T-helper 17 cell (primary cell): ENCODE measurements at regions not wholly inside any gene's neighbourhood (a gene's known extent, or its start where the extent isn't known, plus 50 kb on each side); places are given as distances from the start of the nearest gene placed in this dataset.

Experiments
- ATAC-seq: fragments of 150-1000 bp; cut with Tn5 transposase; 2 replicates; pipeline ENCODE4 v1.10.0; 2021; ENCODE audit warnings: mild to moderate bottlenecking, moderate library complexity
- DNase-seq, 3 donors: peaks; one replicate each; pipeline versions ENCODE4 v3.0.0 to v3.0.0-alpha.2; 2020 to 2021
- H3K9me3 ChIP-seq: one replicate; pipeline ENCODE4 v1.7.0; 2013; ENCODE audit warnings: low read length, mild to moderate bottlenecking; ENCODE audit not compliant: control insufficient read depth, poor library complexity, severe bottlenecking
- H3K27ac Mint-ChIP-seq: one replicate; pipeline ENCODE4 v1.8.0; 2022; ENCODE audit warnings: mild to moderate bottlenecking, moderate library complexity, mixed read lengths
- H3K27me3 Mint-ChIP-seq: one replicate; pipeline ENCODE4 v1.8.0; 2022; ENCODE audit warnings: mixed read lengths
- H3K36me3 Mint-ChIP-seq: one replicate; pipeline ENCODE4 v1.8.0; 2022; ENCODE audit warnings: low read depth, mixed read lengths
- H3K4me1 Mint-ChIP-seq: one replicate; pipeline ENCODE4 v1.8.0; 2022; ENCODE audit warnings: mild to moderate bottlenecking, mixed read lengths
- H3K4me3 Mint-ChIP-seq: one replicate; pipeline ENCODE4 v1.8.0; 2022; ENCODE audit warnings: mild to moderate bottlenecking, moderate library complexity, mixed read lengths

GRCh38 chr12:67917811-67918210 is 71.4 kb upstream of the IFNG-AS1 start:
- H3K4me3 Mint-ChIP-seq: no peak overlapping the region
- ATAC-seq (no peak), DNase-seq (no peak)
- peaks cover 8% of the 10 kb centered on the region for H3K4me1 Mint-ChIP-seq
- no peak overlapping the region for H3K27ac Mint-ChIP-seq
- H3K36me3 Mint-ChIP-seq: peaks cover 2% of the 10 kb centered on the region
- H3K9me3 ChIP-seq: no peaks in the 10 kb centered on the region
- H3K27me3 Mint-ChIP-seq: peaks cover 22% of the 10 kb centered on the region

- no peaks in the 10 kb centered on the region for H3K9me3 ChIP-seq
- H3K27ac Mint-ChIP-seq: no peak overlapping the region
- peaks cover 16% of the 10 kb centered on the region for H3K27me3 Mint-ChIP-seq
- ATAC-seq (no peak), DNase-seq (no peak)
- peaks cover 2% of the 10 kb centered on the region for H3K36me3 Mint-ChIP-seq
- H3K4me3 Mint-ChIP-seq: no peak overlapping the region
- peaks cover 8% of the 10 kb centered on the region for H3K4me1 Mint-ChIP-seq
Measured at GRCh38 chr12:67918441-67918840, 70.8 kb upstream of the IFNG-AS1 start.

- H3K36me3 Mint-ChIP-seq: peaks cover 2% of the 10 kb centered on the region
- no peak overlapping the region for H3K27ac Mint-ChIP-seq
- H3K9me3 ChIP-seq: no peaks in the 10 kb centered on the region
- H3K4me3 Mint-ChIP-seq: no peak overlapping the region
- ATAC-seq (no peak), DNase-seq (no peak)
- H3K27me3 Mint-ChIP-seq: peaks cover 22% of the 10 kb centered on the region
- peaks cover 8% of the 10 kb centered on the region for H3K4me1 Mint-ChIP-seq
Measured at GRCh38 chr12:67919406-67919805, 69.8 kb upstream of the IFNG-AS1 start.

- DNase-seq (no peak), ATAC-seq (no peak)
- peaks cover 26% of the 10 kb centered on the region for H3K27me3 Mint-ChIP-seq
- no peak overlapping the region for H3K4me3 Mint-ChIP-seq
- H3K36me3 Mint-ChIP-seq: peaks cover 2% of the 10 kb centered on the region
- H3K4me1 Mint-ChIP-seq: peaks cover 6% of the 10 kb centered on the region
- no peak overlapping the region for H3K27ac Mint-ChIP-seq
- no peaks in the 10 kb centered on the region for H3K9me3 ChIP-seq
Measured at GRCh38 chr12:67920413-67920812, 68.8 kb upstream of the IFNG-AS1 start.

- peaks cover 10% of the 10 kb centered on the region for H3K4me1 Mint-ChIP-seq
- ATAC-seq (no peak), DNase-seq (no peak)
- no peak overlapping the region for H3K4me3 Mint-ChIP-seq
- H3K9me3 ChIP-seq: no peaks in the 10 kb centered on the region
- peaks cover 2% of the 10 kb centered on the region for H3K36me3 Mint-ChIP-seq
- no peak overlapping the region for H3K27ac Mint-ChIP-seq
- H3K27me3 Mint-ChIP-seq: peaks cover 24% of the 10 kb centered on the region
Measured at GRCh38 chr12:67921286-67921685, 68.0 kb upstream of the IFNG-AS1 start.

- DNase-seq (no peak), ATAC-seq (no peak)
- no peak overlapping the region for H3K27ac Mint-ChIP-seq
- H3K27me3 Mint-ChIP-seq: peaks cover 20% of the 10 kb centered on the region
- no peak overlapping the region for H3K4me3 Mint-ChIP-seq
- peaks cover 11% of the 10 kb centered on the region for H3K4me1 Mint-ChIP-seq
- no peaks in the 10 kb centered on the region for H3K36me3 Mint-ChIP-seq
- no peaks in the 10 kb centered on the region for H3K9me3 ChIP-seq
Measured at GRCh38 chr12:67922245-67922644, 67.0 kb upstream of the IFNG-AS1 start.

GRCh38 chr12:67925077-67925476 is 64.2 kb upstream of the IFNG-AS1 start:
- Mint-ChIP-seq H3K4me1 (peaks cover 9% of the 10 kb centered on the region), H3K36me3 (no peaks in the 10 kb centered on the region), H3K27me3 (peaks cover 23% of the 10 kb centered on the region), H3K27ac (no peak overlapping the region), H3K4me3 (no peak overlapping the region)
- ATAC-seq (no peak), DNase-seq (no peak)
- H3K9me3 ChIP-seq: no peaks in the 10 kb centered on the region

- ATAC-seq: no peak
- H3K9me3 ChIP-seq: no peaks in the 10 kb centered on the region
- H3K4me3 Mint-ChIP-seq: no peak overlapping the region
Measured at GRCh38 chr12:67925552-67925951, 63.7 kb upstream of the IFNG-AS1 start.

GRCh38 chr12:67926063-67926462 is 63.2 kb upstream of the IFNG-AS1 start:
- no peaks in the 10 kb centered on the region for H3K9me3 ChIP-seq
- no peak overlapping the region for H3K4me3 Mint-ChIP-seq
- peaks cover 6% of the 10 kb centered on the region for H3K4me1 Mint-ChIP-seq
- no peaks in the 10 kb centered on the region for H3K36me3 Mint-ChIP-seq
- no peak for DNase-seq
- H3K27ac Mint-ChIP-seq: no peak overlapping the region
- H3K27me3 Mint-ChIP-seq: peaks cover 19% of the 10 kb centered on the region
- no peak for ATAC-seq

More at GRCh38 chr12:67925552-67925951, 63.7 kb upstream of the IFNG-AS1 start:
- Mint-ChIP-seq H3K27ac (no peak overlapping the region), H3K4me1 (peaks cover 6% of the 10 kb centered on the region), H3K27me3 (peaks cover 24% of the 10 kb centered on the region), H3K36me3 (no peaks in the 10 kb centered on the region)
- no peak for DNase-seq

- Mint-ChIP-seq H3K27me3 (peaks cover 23% of the 10 kb centered on the region), H3K4me3 (no peak overlapping the region), H3K27ac (no peak overlapping the region), H3K36me3 (no peaks in the 10 kb centered on the region), H3K4me1 (peaks cover 6% of the 10 kb centered on the region)
- ATAC-seq (no peak), DNase-seq (no peak)
- no peaks in the 10 kb centered on the region for H3K9me3 ChIP-seq
Measured at GRCh38 chr12:67927324-67927723, 61.9 kb upstream of the IFNG-AS1 start.

- Mint-ChIP-seq H3K4me1 (peaks cover 6% of the 10 kb centered on the region), H3K4me3 (no peak overlapping the region), H3K36me3 (no peaks in the 10 kb centered on the region), H3K27me3 (peaks cover 23% of the 10 kb centered on the region), H3K27ac (no peak overlapping the region)
- no peak for DNase-seq
- no peak for ATAC-seq
- no peaks in the 10 kb centered on the region for H3K9me3 ChIP-seq
Measured at GRCh38 chr12:67927815-67928214, 61.4 kb upstream of the IFNG-AS1 start.

- Mint-ChIP-seq H3K36me3 (no peaks in the 10 kb centered on the region), H3K4me3 (no peak overlapping the region), H3K27me3 (peaks cover 20% of the 10 kb centered on the region), H3K27ac (no peak overlapping the region), H3K4me1 (peaks cover 6% of the 10 kb centered on the region)
- DNase-seq: no peak
- no peaks in the 10 kb centered on the region for H3K9me3 ChIP-seq
- no peak for ATAC-seq
Measured at GRCh38 chr12:67928621-67929383, 60.4 kb upstream of the IFNG-AS1 start.

GRCh38 chr12:67929384-67929772 is 59.9 kb upstream of the IFNG-AS1 start:
- no peaks in the 10 kb centered on the region for H3K9me3 ChIP-seq
- Mint-ChIP-seq H3K4me1 (peaks cover 6% of the 10 kb centered on the region), H3K27me3 (peaks cover 15% of the 10 kb centered on the region), H3K27ac (no peak overlapping the region), H3K4me3 (no peak overlapping the region), H3K36me3 (no peaks in the 10 kb centered on the region)
- ATAC-seq (no peak), DNase-seq (no peak)

- ATAC-seq (no peak), DNase-seq (no peak)
- peaks cover 2% of the 10 kb centered on the region for H3K4me1 Mint-ChIP-seq
- peaks cover 25% of the 10 kb centered on the region for H3K27me3 Mint-ChIP-seq
- no peak overlapping the region for H3K4me3 Mint-ChIP-seq
- no peaks in the 10 kb centered on the region for H3K36me3 Mint-ChIP-seq
- no peaks in the 10 kb centered on the region for H3K9me3 ChIP-seq
- H3K27ac Mint-ChIP-seq: no peak overlapping the region
Measured at GRCh38 chr12:67937822-67938221, 51.4 kb upstream of the IFNG-AS1 start.
